Activated B cell treated with CpG ODN at 0.5 μM for 24 hours (primary cell): ENCODE measurements at regions not wholly inside any gene's neighbourhood (a gene's known extent, or its start where the extent isn't known, plus 50 kb on each side); places are given as distances from the start of the nearest gene placed in this dataset.
"Not testable (repeated sequence)": the region's sequence is repeated elsewhere in the genome, so short reads cannot be mapped to it uniquely, and the experiment has no call there.

Experiments used
- ATAC-seq: fragments of 200-7000 bp; cut with Tn5 transposase; one replicate; pipeline ENCODE4 v1.10.0; 2021; ENCODE audit warnings: low read depth, mild to moderate bottlenecking, moderate library complexity
- CTCF ChIA-PET: fragments of 350-600 bp; sonication (Branson Sonifier 250); formaldehyde crosslinking; loops from one replicate; lab custom pipeline; 2021; ENCODE audit warnings: antibody characterized with exemption; lab: Charles Lee
- POLR2A ChIA-PET: fragments of 350-600 bp; sonication (Branson Sonifier 250); formaldehyde crosslinking; loops from one replicate; lab custom pipeline; 2021; ENCODE audit warnings: antibody characterized with exemption; lab: Charles Lee
- DNase-seq: peaks from one replicate; pipeline ENCODE4 v3.0.0; 2022
- H3K27ac Mint-ChIP-seq: one replicate; pipeline ENCODE4 v1.8.0; 2020; ENCODE audit warnings: mixed read lengths
- H3K27me3 Mint-ChIP-seq: one replicate; pipeline ENCODE4 v1.8.0; 2021; ENCODE audit warnings: mixed read lengths
- H3K36me3 Mint-ChIP-seq: one replicate; pipeline ENCODE4 v1.8.0; 2021; ENCODE audit warnings: low read depth, mixed read lengths
- H3K4me1 Mint-ChIP-seq: one replicate; pipeline ENCODE4 v1.8.0; 2021; ENCODE audit warnings: mixed read lengths
- H3K4me3 Mint-ChIP-seq: one replicate; pipeline ENCODE4 v1.8.0; 2020; ENCODE audit warnings: mild to moderate bottlenecking, mixed read lengths
- H3K9me3 Mint-ChIP-seq: one replicate; pipeline ENCODE4 v1.8.0; 2020; ENCODE audit warnings: mixed read lengths
- CTCF ChIP-seq: fragments of 200-600 bp; IDR thresholded peaks from one replicate; pipeline ENCODE4 v1.8.0; 2022; ENCODE audit warnings: antibody characterized with exemption, mild to moderate bottlenecking
- intact Hi-C: fragments of 100-400 bp; cut with micrococcal nuclease; formaldehyde crosslinking; loops from one replicate; pipeline ENCODE4 v1.15.1; 2024

GRCh38 chr6:159415540-159415939 is 246.3 kb downstream of the FNDC1 start:
- Mint-ChIP-seq H3K36me3 (no peaks in the 10 kb centered on the region), H3K27me3 (peaks cover 3% of the 10 kb centered on the region), H3K9me3 (peaks cover 10% of the 10 kb centered on the region), H3K4me3 (no peak overlapping the region), H3K4me1 (no peaks in the 10 kb centered on the region), H3K27ac (no peak overlapping the region)
- ChIA-PET CTCF (no interaction called here), POLR2A (no interaction called here)
- DNase-seq, result no peak
- TF ChIP-seq CTCF, result no peak
- intact Hi-C loops, result no loop called here
- ATAC-seq, result no peak

DNA sequence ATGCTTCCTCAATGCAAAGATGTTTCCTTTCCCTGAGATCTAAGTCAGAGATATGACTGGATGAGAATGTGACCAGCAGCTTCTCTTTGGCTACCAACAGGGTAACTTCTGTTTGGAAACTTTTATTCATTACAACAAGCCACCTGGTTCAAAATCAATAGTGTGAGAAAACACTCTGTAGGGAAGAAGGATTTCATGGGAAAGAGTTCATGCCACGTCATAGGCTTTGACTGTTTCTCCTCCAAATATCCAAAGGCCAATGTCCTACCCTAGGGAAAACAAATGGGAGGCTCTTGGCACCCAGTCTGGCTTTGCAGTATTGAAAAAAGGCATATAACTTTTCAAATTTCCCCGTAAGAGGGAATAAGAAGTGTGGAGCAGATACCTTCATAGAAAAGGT is 245.5 kb downstream of the FNDC1 start:
- Mint-ChIP-seq H3K9me3 (peaks cover 13% of the 10 kb centered on the region), H3K4me3 (no peak overlapping the region), H3K36me3 (no peaks in the 10 kb centered on the region), H3K4me1 (no peaks in the 10 kb centered on the region), H3K27me3 (peaks cover 3% of the 10 kb centered on the region), H3K27ac (no peak overlapping the region)
- TF ChIP-seq CTCF, result no peak
- POLR2A ChIA-PET, result no interaction called here
- DNase-seq (no peak), ATAC-seq (no peak)
- intact Hi-C loops, result no loop called here
- CTCF ChIA-PET, result no interaction called here

DNA sequence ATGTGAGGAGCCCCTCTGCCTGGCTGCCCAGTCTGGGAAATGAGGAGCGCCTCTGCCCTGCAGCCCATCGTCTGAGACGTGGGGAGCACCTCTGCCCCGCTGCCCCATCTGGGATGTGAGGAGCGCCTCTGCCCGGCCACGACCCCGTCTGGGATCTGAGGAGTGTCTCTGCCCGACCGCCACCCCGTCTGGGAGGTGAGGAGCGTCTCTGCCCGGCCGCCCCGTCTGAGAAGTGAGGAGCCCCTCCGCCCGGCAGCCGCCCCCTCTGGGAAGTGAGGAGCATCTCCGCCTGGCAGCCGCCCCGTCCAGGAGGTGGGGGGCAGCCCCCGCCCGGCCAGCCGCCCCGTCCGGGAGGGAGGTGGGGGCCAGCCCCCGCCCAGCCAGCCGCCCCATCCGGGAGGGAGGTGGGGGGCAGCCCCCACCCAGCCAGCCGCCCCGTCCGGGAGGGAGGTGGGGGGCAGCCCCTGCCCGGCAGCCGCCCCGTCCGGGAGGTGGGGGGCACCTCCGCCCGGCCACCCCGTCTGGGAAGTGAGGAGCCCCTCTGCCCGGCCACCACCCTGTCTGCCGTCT is 238.1 kb downstream of the FNDC1 start:
- CTCF ChIA-PET, result not testable (repeated sequence)

GRCh38 chr6:159404296-159404695 is 235.1 kb downstream of the FNDC1 start:
- H3K4me3 Mint-ChIP-seq, result no peak overlapping the region
- ChIA-PET POLR2A (no interaction called here), CTCF (no interaction called here)
- no peaks in the 10 kb centered on the region for H3K36me3 Mint-ChIP-seq
- intact Hi-C loops, result no loop called here
- ATAC-seq (no peak), DNase-seq (no peak)
- H3K4me1 Mint-ChIP-seq, result no peaks in the 10 kb centered on the region
- peaks cover 4% of the 10 kb centered on the region for H3K9me3 Mint-ChIP-seq
- no peak overlapping the region for H3K27ac Mint-ChIP-seq
- peaks cover 5% of the 10 kb centered on the region for H3K27me3 Mint-ChIP-seq
- TF ChIP-seq CTCF, result no peak

More for the DNA sequence above, 238.1 kb downstream of the FNDC1 start:
- H3K9me3 Mint-ChIP-seq, intact Hi-C loops, H3K27ac Mint-ChIP-seq, H3K27me3 Mint-ChIP-seq, H3K4me1 Mint-ChIP-seq, H3K4me3 Mint-ChIP-seq, POLR2A ChIA-PET, DNase-seq, ATAC-seq, H3K36me3 Mint-ChIP-seq: not testable (repeated sequence)

GRCh38 chr6:159400826-159401225 is 231.6 kb downstream of the FNDC1 start:
- H3K27me3 Mint-ChIP-seq, result peaks cover 11% of the 10 kb centered on the region
- no peaks in the 10 kb centered on the region for H3K4me1 Mint-ChIP-seq
- intact Hi-C loops, result no loop called here
- no peaks in the 10 kb centered on the region for H3K9me3 Mint-ChIP-seq
- POLR2A ChIA-PET, result no interaction called here
- ATAC-seq, result no peak
- DNase-seq, result no peak
- no peaks in the 10 kb centered on the region for H3K36me3 Mint-ChIP-seq
- no peak overlapping the region for H3K4me3 Mint-ChIP-seq
- no peak for TF ChIP-seq CTCF
- H3K27ac Mint-ChIP-seq, result no peak overlapping the region
- CTCF ChIA-PET, result no interaction called here

GRCh38 chr6:159399751-159400221 is 230.6 kb downstream of the FNDC1 start:
- DNase-seq (no peak), ATAC-seq (no peak)
- Mint-ChIP-seq H3K27me3 (peaks cover 14% of the 10 kb centered on the region), H3K4me3 (no peak overlapping the region), H3K4me1 (no peaks in the 10 kb centered on the region), H3K36me3 (no peaks in the 10 kb centered on the region), H3K27ac (no peak overlapping the region), H3K9me3 (no peaks in the 10 kb centered on the region)
- intact Hi-C loops, result no loop called here
- ChIA-PET POLR2A (no interaction called here), CTCF (no interaction called here)
- TF ChIP-seq CTCF, result no peak
